GM12865 (cell line): ENCODE measurements at regions not wholly inside any gene's neighbourhood (a gene's known extent, or its start where the extent isn't known, plus 50 kb on each side); places are given as distances from the start of the nearest gene placed in this dataset.

Source experiments
- DNase-seq: peaks from one replicate; pipeline ENCODE4 v3.0.0; 2010; ENCODE audit warnings: low read depth
- H3K4me3 ChIP-seq: 2 replicates; pipeline ENCODE4 v1.5.1; 2011; ENCODE audit warnings: mild to moderate bottlenecking, low read depth, low read length, control low read depth
- CTCF ChIP-seq: IDR thresholded peaks from 2 replicates; pipeline ENCODE4 v1.5.1; 2011; ENCODE audit warnings: low read length, control low read depth, low read depth, inconsistent platforms; ENCODE audit not compliant: insufficient read depth; ENCODE audit errors: missing control alignments

GRCh38 chr9:118367383-118367782, 663.2 kb downstream of the TLR4 start:
- H3K4me3 ChIP-seq, result no peak overlapping the region
- TF ChIP-seq CTCF, result no peak
- DNase-seq, result peak; percentile 2

GRCh38 chr9:118384531-118385100, 680.4 kb downstream of the TLR4 start:
- no peak for DNase-seq
- no peak for TF ChIP-seq CTCF
- H3K4me3 ChIP-seq, result no peak overlapping the region

- DNase-seq, result peak; percentile 60
- no peak overlapping the region for H3K4me3 ChIP-seq
- TF ChIP-seq CTCF, result no peak
Observed at GRCh38 chr9:118395415-118395814, 691.2 kb downstream of the TLR4 start.

- no peak overlapping the region for H3K4me3 ChIP-seq
- no peak for TF ChIP-seq CTCF
- no peak for DNase-seq
Observed at GRCh38 chr9:118401546-118401945, 697.3 kb downstream of the TLR4 start.

GRCh38 chr9:118414676-118415075, 710.5 kb downstream of the TLR4 start:
- DNase-seq, result no peak
- H3K4me3 ChIP-seq, result no peak overlapping the region
- no peak for TF ChIP-seq CTCF

- no peak for TF ChIP-seq CTCF
- no peak overlapping the region for H3K4me3 ChIP-seq
- no peak for DNase-seq
Observed at GRCh38 chr9:118418887-118419565, 714.8 kb downstream of the TLR4 start.

- no peak for DNase-seq
- TF ChIP-seq CTCF, result no peak
- no peak overlapping the region for H3K4me3 ChIP-seq
Observed at GRCh38 chr9:118419676-118420075, 715.5 kb downstream of the TLR4 start.
